ENCODE measurements at regions not wholly inside any gene's neighbourhood (a gene's known extent, or its start where the extent isn't known, plus 50 kb on each side); places are given as distances from the start of the nearest gene placed in this dataset.

DNA sequence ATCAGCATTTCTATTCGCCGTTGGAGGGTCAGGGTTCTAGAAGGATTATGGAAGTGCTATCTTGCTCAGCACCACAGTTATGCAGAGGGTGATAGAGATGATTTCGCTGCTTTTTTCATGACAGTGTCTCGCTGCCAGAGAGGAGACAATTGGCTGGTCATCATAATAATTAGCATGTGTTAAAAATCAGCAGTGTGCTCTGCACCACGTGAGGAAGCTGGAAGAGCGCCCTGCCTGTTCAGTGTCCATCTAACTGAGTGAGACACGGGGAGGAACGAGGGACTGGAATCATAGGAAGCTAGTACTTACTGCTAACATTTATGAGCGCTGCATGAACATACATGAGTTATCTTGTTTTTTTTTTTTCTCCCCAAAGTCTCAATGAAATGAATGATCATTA, 116.2 kb upstream of the PLAAT1 start:
- Mint-ChIP-seq H3K27ac (no peak overlapping the region), H3K4me3 (no peak overlapping the region), H3K4me1 (peaks cover 8% of the 10 kb centered on the region), H3K36me3 (no peaks in the 10 kb centered on the region), H3K27me3 (ENCODE audit: low read depth) (no peaks in the 10 kb centered on the region), H3K9me3 (no peaks in the 10 kb centered on the region)
- TF ChIP-seq, protein P1, sequence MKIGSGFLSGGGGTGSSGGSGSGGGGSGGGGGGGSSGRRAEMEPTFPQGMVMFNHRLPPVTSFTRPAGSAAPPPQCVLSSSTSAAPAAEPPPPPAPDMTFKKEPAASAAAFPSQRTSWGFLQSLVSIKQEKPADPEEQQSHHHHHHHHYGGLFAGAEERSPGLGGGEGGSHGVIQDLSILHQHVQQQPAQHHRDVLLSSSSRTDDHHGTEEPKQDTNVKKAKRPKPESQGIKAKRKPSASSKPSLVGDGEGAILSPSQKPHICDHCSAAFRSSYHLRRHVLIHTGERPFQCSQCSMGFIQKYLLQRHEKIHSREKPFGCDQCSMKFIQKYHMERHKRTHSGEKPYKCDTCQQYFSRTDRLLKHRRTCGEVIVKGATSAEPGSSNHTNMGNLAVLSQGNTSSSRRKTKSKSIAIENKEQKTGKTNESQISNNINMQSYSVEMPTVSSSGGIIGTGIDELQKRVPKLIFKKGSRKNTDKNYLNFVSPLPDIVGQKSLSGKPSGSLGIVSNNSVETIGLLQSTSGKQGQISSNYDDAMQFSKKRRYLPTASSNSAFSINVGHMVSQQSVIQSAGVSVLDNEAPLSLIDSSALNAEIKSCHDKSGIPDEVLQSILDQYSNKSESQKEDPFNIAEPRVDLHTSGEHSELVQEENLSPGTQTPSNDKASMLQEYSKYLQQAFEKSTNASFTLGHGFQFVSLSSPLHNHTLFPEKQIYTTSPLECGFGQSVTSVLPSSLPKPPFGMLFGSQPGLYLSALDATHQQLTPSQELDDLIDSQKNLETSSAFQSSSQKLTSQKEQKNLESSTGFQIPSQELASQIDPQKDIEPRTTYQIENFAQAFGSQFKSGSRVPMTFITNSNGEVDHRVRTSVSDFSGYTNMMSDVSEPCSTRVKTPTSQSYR (CRISPR knock-in tag; IDR thresholded peaks at IDR 0.05), result no peak
- TF ChIP-seq NFATC4 (CRISPR knock-in tag; IDR thresholded peaks at IDR 0.05) (no peak), ZBTB21 (CRISPR knock-in tag; IDR thresholded peaks at IDR 0.05; ENCODE audit: borderline replicate concordance) (no peak), NR1H2 (CRISPR knock-in tag; IDR thresholded peaks at IDR 0.05) (no peak), RELA (CRISPR knock-in tag; IDR thresholded peaks at IDR 0.05; ENCODE audit: borderline replicate concordance) (no peak), ZNF138 (CRISPR knock-in tag; conservative IDR thresholded peaks at IDR 0.05) (no peak), ZNF219 (CRISPR knock-in tag; IDR thresholded peaks at IDR 0.05; ENCODE audit: borderline replicate concordance) (no peak), OVOL2 (CRISPR knock-in tag; IDR thresholded peaks at IDR 0.05; ENCODE audit: borderline replicate concordance) (no peak), CREB1 (CRISPR knock-in tag; IDR thresholded peaks at IDR 0.05) (no peak)
- TF ChIP-seq, protein P2, sequence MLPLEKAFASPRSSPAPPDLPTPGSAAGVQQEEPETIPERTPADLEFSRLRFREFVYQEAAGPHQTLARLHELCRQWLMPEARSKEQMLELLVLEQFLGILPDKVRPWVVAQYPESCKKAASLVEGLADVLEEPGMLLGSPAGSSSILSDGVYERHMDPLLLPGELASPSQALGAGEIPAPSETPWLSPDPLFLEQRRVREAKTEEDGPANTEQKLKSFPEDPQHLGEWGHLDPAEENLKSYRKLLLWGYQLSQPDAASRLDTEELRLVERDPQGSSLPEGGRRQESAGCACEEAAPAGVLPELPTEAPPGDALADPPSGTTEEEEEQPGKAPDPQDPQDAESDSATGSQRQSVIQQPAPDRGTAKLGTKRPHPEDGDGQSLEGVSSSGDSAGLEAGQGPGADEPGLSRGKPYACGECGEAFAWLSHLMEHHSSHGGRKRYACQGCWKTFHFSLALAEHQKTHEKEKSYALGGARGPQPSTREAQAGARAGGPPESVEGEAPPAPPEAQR (CRISPR knock-in tag; IDR thresholded peaks at IDR 0.05), result no peak
- ChIA-PET CTCF (interaction anchor here (0.6 kb wide), 1 partner anchor 312 kb away, joined by 3 read pairs; no protein-coding TSS in a partner anchor), POLR2A (no interaction called here)
- ATAC-seq (no peak), DNase-seq (ENCODE audit: low spot score) (no peak)

DNA sequence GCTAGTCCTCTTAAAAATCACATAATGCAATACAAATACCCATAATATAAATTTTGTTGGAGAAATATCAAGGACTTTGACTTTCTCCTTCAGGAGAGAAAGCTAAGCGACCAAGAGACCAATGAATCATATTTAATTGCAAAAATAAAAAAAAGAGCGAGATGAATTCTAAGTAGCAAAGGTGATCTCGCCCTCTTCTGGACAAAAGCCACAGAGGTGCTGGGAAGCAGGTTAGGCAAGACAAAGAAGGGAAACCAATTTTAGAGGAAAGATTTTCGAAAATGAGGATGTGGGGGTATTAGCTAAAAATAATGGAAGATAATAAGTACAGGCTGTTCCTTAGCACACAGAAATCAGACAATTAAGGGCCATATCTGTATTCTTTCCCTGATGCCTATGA, 111.4 kb upstream of the PLAAT1 start:
- no peak for DNase-seq (ENCODE audit: low spot score)
- CTCF ChIA-PET, result interaction anchor here (0.6 to 3.4 kb wide), 9 partner anchors 9 to 340 kb away, joined by 3 to 34 read pairs (median 3); no protein-coding TSS in a partner anchor
- H3K36me3 Mint-ChIP-seq, result no peaks in the 10 kb centered on the region
- no peak for TF ChIP-seq MXD4 (CRISPR knock-in tag; IDR thresholded peaks at IDR 0.05; ENCODE audit: borderline replicate concordance)
- TF ChIP-seq, protein P3, sequence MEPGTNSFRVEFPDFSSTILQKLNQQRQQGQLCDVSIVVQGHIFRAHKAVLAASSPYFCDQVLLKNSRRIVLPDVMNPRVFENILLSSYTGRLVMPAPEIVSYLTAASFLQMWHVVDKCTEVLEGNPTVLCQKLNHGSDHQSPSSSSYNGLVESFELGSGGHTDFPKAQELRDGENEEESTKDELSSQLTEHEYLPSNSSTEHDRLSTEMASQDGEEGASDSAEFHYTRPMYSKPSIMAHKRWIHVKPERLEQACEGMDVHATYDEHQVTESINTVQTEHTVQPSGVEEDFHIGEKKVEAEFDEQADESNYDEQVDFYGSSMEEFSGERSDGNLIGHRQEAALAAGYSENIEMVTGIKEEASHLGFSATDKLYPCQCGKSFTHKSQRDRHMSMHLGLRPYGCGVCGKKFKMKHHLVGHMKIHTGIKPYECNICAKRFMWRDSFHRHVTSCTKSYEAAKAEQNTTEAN (CRISPR knock-in tag; IDR thresholded peaks at IDR 0.05), result no peak
- no peak for TF ChIP-seq JAZF1 (CRISPR knock-in tag; IDR thresholded peaks at IDR 0.05)
- TF ChIP-seq ELF4 (CRISPR knock-in tag; IDR thresholded peaks at IDR 0.05; ENCODE audit: low read depth), result no peak
- no peak for TF ChIP-seq HMGA2 (CRISPR knock-in tag; IDR thresholded peaks at IDR 0.05)
- no peak for TF ChIP-seq ZNF121 (CRISPR knock-in tag; IDR thresholded peaks at IDR 0.05)
- TF ChIP-seq ZNF416 (CRISPR knock-in tag; IDR thresholded peaks at IDR 0.05), result no peak
- TF ChIP-seq ZNF263 (CRISPR knock-in tag; IDR thresholded peaks at IDR 0.05; ENCODE audit: low read depth), result no peak
- TF ChIP-seq, protein P4, sequence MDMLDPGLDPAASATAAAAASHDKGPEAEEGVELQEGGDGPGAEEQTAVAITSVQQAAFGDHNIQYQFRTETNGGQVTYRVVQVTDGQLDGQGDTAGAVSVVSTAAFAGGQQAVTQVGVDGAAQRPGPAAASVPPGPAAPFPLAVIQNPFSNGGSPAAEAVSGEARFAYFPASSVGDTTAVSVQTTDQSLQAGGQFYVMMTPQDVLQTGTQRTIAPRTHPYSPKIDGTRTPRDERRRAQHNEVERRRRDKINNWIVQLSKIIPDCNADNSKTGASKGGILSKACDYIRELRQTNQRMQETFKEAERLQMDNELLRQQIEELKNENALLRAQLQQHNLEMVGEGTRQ (CRISPR knock-in tag; IDR thresholded peaks at IDR 0.05), result no peak
- TF ChIP-seq NR1H2 (CRISPR knock-in tag; IDR thresholded peaks at IDR 0.05), result no peak
- TF ChIP-seq, protein P5, sequence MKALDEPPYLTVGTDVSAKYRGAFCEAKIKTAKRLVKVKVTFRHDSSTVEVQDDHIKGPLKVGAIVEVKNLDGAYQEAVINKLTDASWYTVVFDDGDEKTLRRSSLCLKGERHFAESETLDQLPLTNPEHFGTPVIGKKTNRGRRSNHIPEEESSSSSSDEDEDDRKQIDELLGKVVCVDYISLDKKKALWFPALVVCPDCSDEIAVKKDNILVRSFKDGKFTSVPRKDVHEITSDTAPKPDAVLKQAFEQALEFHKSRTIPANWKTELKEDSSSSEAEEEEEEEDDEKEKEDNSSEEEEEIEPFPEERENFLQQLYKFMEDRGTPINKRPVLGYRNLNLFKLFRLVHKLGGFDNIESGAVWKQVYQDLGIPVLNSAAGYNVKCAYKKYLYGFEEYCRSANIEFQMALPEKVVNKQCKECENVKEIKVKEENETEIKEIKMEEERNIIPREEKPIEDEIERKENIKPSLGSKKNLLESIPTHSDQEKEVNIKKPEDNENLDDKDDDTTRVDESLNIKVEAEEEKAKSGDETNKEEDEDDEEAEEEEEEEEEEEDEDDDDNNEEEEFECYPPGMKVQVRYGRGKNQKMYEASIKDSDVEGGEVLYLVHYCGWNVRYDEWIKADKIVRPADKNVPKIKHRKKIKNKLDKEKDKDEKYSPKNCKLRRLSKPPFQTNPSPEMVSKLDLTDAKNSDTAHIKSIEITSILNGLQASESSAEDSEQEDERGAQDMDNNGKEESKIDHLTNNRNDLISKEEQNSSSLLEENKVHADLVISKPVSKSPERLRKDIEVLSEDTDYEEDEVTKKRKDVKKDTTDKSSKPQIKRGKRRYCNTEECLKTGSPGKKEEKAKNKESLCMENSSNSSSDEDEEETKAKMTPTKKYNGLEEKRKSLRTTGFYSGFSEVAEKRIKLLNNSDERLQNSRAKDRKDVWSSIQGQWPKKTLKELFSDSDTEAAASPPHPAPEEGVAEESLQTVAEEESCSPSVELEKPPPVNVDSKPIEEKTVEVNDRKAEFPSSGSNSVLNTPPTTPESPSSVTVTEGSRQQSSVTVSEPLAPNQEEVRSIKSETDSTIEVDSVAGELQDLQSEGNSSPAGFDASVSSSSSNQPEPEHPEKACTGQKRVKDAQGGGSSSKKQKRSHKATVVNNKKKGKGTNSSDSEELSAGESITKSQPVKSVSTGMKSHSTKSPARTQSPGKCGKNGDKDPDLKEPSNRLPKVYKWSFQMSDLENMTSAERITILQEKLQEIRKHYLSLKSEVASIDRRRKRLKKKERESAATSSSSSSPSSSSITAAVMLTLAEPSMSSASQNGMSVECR (CRISPR knock-in tag; IDR thresholded peaks at IDR 0.05; ENCODE audit: borderline replicate concordance), result no peak
- no peak overlapping the region for H3K27ac Mint-ChIP-seq
- no peaks in the 10 kb centered on the region for H3K9me3 Mint-ChIP-seq
- H3K4me1 Mint-ChIP-seq, result peaks cover 14% of the 10 kb centered on the region
- peak; percentile 39; the same call in 1 of the 2 replicates for ATAC-seq
- POLR2A ChIA-PET, result no interaction called here
- H3K4me3 Mint-ChIP-seq, result no peak overlapping the region
- H3K27me3 Mint-ChIP-seq (ENCODE audit: low read depth), result no peaks in the 10 kb centered on the region
